ENCODE measurements at regions not wholly inside any gene's neighbourhood (a gene's known extent, or its start where the extent isn't known, plus 50 kb on each side); places are given as distances from the start of the nearest gene placed in this dataset.

GRCh38 chr1:235059221-235059620 is 69.4 kb downstream of the TOMM20 start:
- Histone ChIP-seq H3K36me3 (ENCODE audit: control insufficient read depth in 1 of 2, insufficient read depth in 2 of 2, low read length in 2 of 2) (no peaks in the 10 kb centered on the region), H3K27me3 (ENCODE audit: control insufficient read depth in 1 of 2, insufficient read depth in 2 of 2, low read length in 2 of 2) (no peaks in the 10 kb centered on the region), H3K27ac (ENCODE audit: low read depth, low read length) (no peak overlapping the region)

GRCh38 chr1:235058695-235059094 is 69.9 kb downstream of the TOMM20 start:
- Histone ChIP-seq H3K36me3 (ENCODE audit: control insufficient read depth in 1 of 2, insufficient read depth in 2 of 2, low read length in 2 of 2) (no peaks in the 10 kb centered on the region), H3K27me3 (ENCODE audit: control insufficient read depth in 1 of 2, insufficient read depth in 2 of 2, low read length in 2 of 2) (no peaks in the 10 kb centered on the region), H3K9me3 (ENCODE audit: control insufficient read depth in 1 of 2, low read length in 2 of 2) (no peaks in the 10 kb centered on the region), H3K27ac (ENCODE audit: low read depth, low read length) (no peak overlapping the region), H3K4me1 (ENCODE audit: control insufficient read depth in 1 of 2, insufficient read depth in 2 of 2, low read length in 2 of 2) (peaks cover 33 to 36% of the 10 kb centered on the region in 2 donors), H3K4me3 (ENCODE audit: low read depth in 1 of 2, low read length in 2 of 2) (no peak overlapping the region), H3K9ac (ENCODE audit: low read depth in 1 of 2, low read length in 2 of 2) (no peak overlapping the region)

More at GRCh38 chr1:235059221-235059620, 69.4 kb downstream of the TOMM20 start:
- no peaks in the 10 kb centered on the region for H3K9me3 ChIP-seq (ENCODE audit: control insufficient read depth in 1 of 2, low read length in 2 of 2)
- H3K9ac ChIP-seq (ENCODE audit: low read depth in 1 of 2, low read length in 2 of 2), result no peak overlapping the region
- H3K4me1 ChIP-seq (ENCODE audit: control insufficient read depth in 1 of 2, insufficient read depth in 2 of 2, low read length in 2 of 2), result peaks cover 33 to 36% of the 10 kb centered on the region in 2 donors
- H3K4me3 ChIP-seq (ENCODE audit: low read depth in 1 of 2, low read length in 2 of 2), result no peak overlapping the region

GRCh38 chr1:235057385-235058306 is 71.0 kb downstream of the TOMM20 start:
- Histone ChIP-seq H3K9ac (ENCODE audit: low read depth in 1 of 2, low read length in 2 of 2) (no peak overlapping the region), H3K27me3 (ENCODE audit: control insufficient read depth in 1 of 2, insufficient read depth in 2 of 2, low read length in 2 of 2) (no peaks in the 10 kb centered on the region), H3K27ac (ENCODE audit: low read depth, low read length) (no peak overlapping the region), H3K4me1 (ENCODE audit: control insufficient read depth in 1 of 2, insufficient read depth in 2 of 2, low read length in 2 of 2) (peaks cover 24 to 26% of the 10 kb centered on the region in 2 donors), H3K9me3 (ENCODE audit: control insufficient read depth in 1 of 2, low read length in 2 of 2) (no peaks in the 10 kb centered on the region), H3K36me3 (ENCODE audit: control insufficient read depth in 1 of 2, insufficient read depth in 2 of 2, low read length in 2 of 2) (no peaks in the 10 kb centered on the region), H3K4me3 (ENCODE audit: low read depth in 1 of 2, low read length in 2 of 2) (no peak overlapping the region)

- Histone ChIP-seq H3K4me1 (ENCODE audit: control insufficient read depth in 1 of 2, insufficient read depth in 2 of 2, low read length in 2 of 2) (peaks cover 17 to 19% of the 10 kb centered on the region in 2 donors), H3K27ac (ENCODE audit: low read depth, low read length) (no peak overlapping the region), H3K9ac (ENCODE audit: low read depth in 1 of 2, low read length in 2 of 2) (no peak overlapping the region), H3K27me3 (ENCODE audit: control insufficient read depth in 1 of 2, insufficient read depth in 2 of 2, low read length in 2 of 2) (no peaks in the 10 kb centered on the region), H3K9me3 (ENCODE audit: control insufficient read depth in 1 of 2, low read length in 2 of 2) (no peaks in the 10 kb centered on the region), H3K36me3 (ENCODE audit: control insufficient read depth in 1 of 2, insufficient read depth in 2 of 2, low read length in 2 of 2) (no peaks in the 10 kb centered on the region), H3K4me3 (ENCODE audit: low read depth in 1 of 2, low read length in 2 of 2) (no peak overlapping the region)
Measured at GRCh38 chr1:235056937-235057336, 71.7 kb downstream of the TOMM20 start.

GRCh38 chr1:235054936-235055335 is 73.7 kb downstream of the TOMM20 start:
- Histone ChIP-seq H3K9ac (ENCODE audit: low read depth in 1 of 2, low read length in 2 of 2) (no peak overlapping the region), H3K27ac (ENCODE audit: low read depth, low read length) (no peak overlapping the region), H3K4me3 (ENCODE audit: low read depth in 1 of 2, low read length in 2 of 2) (no peak overlapping the region), H3K9me3 (ENCODE audit: control insufficient read depth in 1 of 2, low read length in 2 of 2) (no peaks in the 10 kb centered on the region), H3K4me1 (ENCODE audit: control insufficient read depth in 1 of 2, insufficient read depth in 2 of 2, low read length in 2 of 2) (peaks cover 0 to 5% of the 10 kb centered on the region in 2 donors), H3K36me3 (ENCODE audit: control insufficient read depth in 1 of 2, insufficient read depth in 2 of 2, low read length in 2 of 2) (no peaks in the 10 kb centered on the region), H3K27me3 (ENCODE audit: control insufficient read depth in 1 of 2, insufficient read depth in 2 of 2, low read length in 2 of 2) (no peaks in the 10 kb centered on the region)

GRCh38 chr1:235054466-235054865 is 74.2 kb downstream of the TOMM20 start:
- H3K27ac ChIP-seq (ENCODE audit: low read depth, low read length), result no peak overlapping the region
- no peak overlapping the region for H3K4me3 ChIP-seq (ENCODE audit: low read depth in 1 of 2, low read length in 2 of 2)
- H3K36me3 ChIP-seq (ENCODE audit: control insufficient read depth in 1 of 2, insufficient read depth in 2 of 2, low read length in 2 of 2), result no peaks in the 10 kb centered on the region
- peaks cover 0 to 5% of the 10 kb centered on the region in 2 donors for H3K4me1 ChIP-seq (ENCODE audit: control insufficient read depth in 1 of 2, insufficient read depth in 2 of 2, low read length in 2 of 2)
- H3K9me3 ChIP-seq (ENCODE audit: control insufficient read depth in 1 of 2, low read length in 2 of 2), result no peaks in the 10 kb centered on the region
- no peaks in the 10 kb centered on the region for H3K27me3 ChIP-seq (ENCODE audit: control insufficient read depth in 1 of 2, insufficient read depth in 2 of 2, low read length in 2 of 2)
- H3K9ac ChIP-seq (ENCODE audit: low read depth in 1 of 2, low read length in 2 of 2), result no peak overlapping the region

- Histone ChIP-seq H3K4me3 (ENCODE audit: low read depth in 1 of 2, low read length in 2 of 2) (no peak overlapping the region), H3K27ac (ENCODE audit: low read depth, low read length) (no peak overlapping the region), H3K9me3 (ENCODE audit: control insufficient read depth in 1 of 2, low read length in 2 of 2) (no peaks in the 10 kb centered on the region), H3K36me3 (ENCODE audit: control insufficient read depth in 1 of 2, insufficient read depth in 2 of 2, low read length in 2 of 2) (no peaks in the 10 kb centered on the region), H3K27me3 (ENCODE audit: control insufficient read depth in 1 of 2, insufficient read depth in 2 of 2, low read length in 2 of 2) (no peaks in the 10 kb centered on the region), H3K9ac (ENCODE audit: low read depth in 1 of 2, low read length in 2 of 2) (no peak overlapping the region), H3K4me1 (ENCODE audit: control insufficient read depth in 1 of 2, insufficient read depth in 2 of 2, low read length in 2 of 2) (peaks cover 5 to 7% of the 10 kb centered on the region in 2 donors)
Measured at GRCh38 chr1:235052067-235053008, 76.3 kb downstream of the TOMM20 start.

GRCh38 chr1:235051521-235051920 is 77.1 kb downstream of the TOMM20 start:
- no peaks in the 10 kb centered on the region for H3K27me3 ChIP-seq (ENCODE audit: control insufficient read depth in 1 of 2, insufficient read depth in 2 of 2, low read length in 2 of 2)
- H3K27ac ChIP-seq (ENCODE audit: low read depth, low read length), result no peak overlapping the region
- H3K4me3 ChIP-seq (ENCODE audit: low read depth in 1 of 2, low read length in 2 of 2), result no peak overlapping the region
- no peaks in the 10 kb centered on the region for H3K9me3 ChIP-seq (ENCODE audit: control insufficient read depth in 1 of 2, low read length in 2 of 2)
- no peaks in the 10 kb centered on the region for H3K36me3 ChIP-seq (ENCODE audit: control insufficient read depth in 1 of 2, insufficient read depth in 2 of 2, low read length in 2 of 2)
- H3K9ac ChIP-seq (ENCODE audit: low read depth in 1 of 2, low read length in 2 of 2), result no peak overlapping the region
- peaks cover 5 to 8% of the 10 kb centered on the region in 2 donors for H3K4me1 ChIP-seq (ENCODE audit: control insufficient read depth in 1 of 2, insufficient read depth in 2 of 2, low read length in 2 of 2)

- no peak overlapping the region for H3K9ac ChIP-seq (ENCODE audit: low read depth in 1 of 2, low read length in 2 of 2)
- H3K27me3 ChIP-seq (ENCODE audit: control insufficient read depth in 1 of 2, insufficient read depth in 2 of 2, low read length in 2 of 2), result no peaks in the 10 kb centered on the region
- no peak overlapping the region for H3K27ac ChIP-seq (ENCODE audit: low read depth, low read length)
- H3K4me1 ChIP-seq (ENCODE audit: control insufficient read depth in 1 of 2, insufficient read depth in 2 of 2, low read length in 2 of 2), result peaks cover 5 to 8% of the 10 kb centered on the region in 2 donors
- no peaks in the 10 kb centered on the region for H3K9me3 ChIP-seq (ENCODE audit: control insufficient read depth in 1 of 2, low read length in 2 of 2)
- H3K36me3 ChIP-seq (ENCODE audit: control insufficient read depth in 1 of 2, insufficient read depth in 2 of 2, low read length in 2 of 2), result no peaks in the 10 kb centered on the region
- no peak overlapping the region for H3K4me3 ChIP-seq (ENCODE audit: low read depth in 1 of 2, low read length in 2 of 2)
Measured at GRCh38 chr1:235050911-235051360, 77.7 kb downstream of the TOMM20 start.

Measured in duodenal mucosa (tissue), 2 donors.